HG02763 (cell line): ENCODE measurements at regions not wholly inside any gene's neighbourhood (a gene's known extent, or its start where the extent isn't known, plus 50 kb on each side); places are given as distances from the start of the nearest gene placed in this dataset.

Experiments
- ATAC-seq: cut with Tn5 transposase; IDR thresholded peaks from one replicate; pipeline ENCODE4 v1.9.1; 2021; ENCODE audit warnings: mild to moderate bottlenecking, moderate library complexity; ENCODE audit not compliant: unreplicated experiment

GRCh38 chr4:178347111-178347510 lies 904.9 kb upstream of the AGA start:
- no peak for ATAC-seq

GRCh38 chr4:178349601-178350000 lies 907.4 kb upstream of the AGA start:
- no peak for ATAC-seq

GRCh38 chr4:178351185-178351584 lies 908.9 kb upstream of the AGA start:
- ATAC-seq, result no peak

GRCh38 chr4:178356725-178357124 lies 914.5 kb upstream of the AGA start:
- ATAC-seq, result no peak

GRCh38 chr4:178385481-178385880 lies 943.2 kb upstream of the AGA start:
- no peak for ATAC-seq

- ATAC-seq, result no peak
Observed at GRCh38 chr4:178387756-178388155, 945.5 kb upstream of the AGA start.

GRCh38 chr4:178395798-178396197 lies 953.6 kb upstream of the AGA start:
- no peak for ATAC-seq

- ATAC-seq, result no peak
Observed at GRCh38 chr4:178412455-178412854, 970.2 kb upstream of the AGA start.

GRCh38 chr4:178414042-178414441 lies 971.8 kb upstream of the AGA start:
- no peak for ATAC-seq

- no peak for ATAC-seq
Observed at GRCh38 chr4:178414881-178415446, 972.7 kb upstream of the AGA start.

GRCh38 chr4:178415925-178416324 lies 973.7 kb upstream of the AGA start:
- ATAC-seq, result no peak

GRCh38 chr4:178423366-178423765 lies 981.1 kb upstream of the AGA start:
- ATAC-seq, result no peak

GRCh38 chr4:178426871-178427270 lies 984.6 kb upstream of the AGA start:
- ATAC-seq, result no peak

- no peak for ATAC-seq
Observed at GRCh38 chr4:178427663-178428062, 985.4 kb upstream of the AGA start.

GRCh38 chr4:178448372-178449035 lies 1006.3 kb upstream of the AGA start:
- no peak for ATAC-seq

GRCh38 chr4:178450614-178451013 lies 1008.4 kb upstream of the AGA start:
- ATAC-seq, result no peak

GRCh38 chr4:178453057-178453456 lies 1010.8 kb upstream of the AGA start:
- ATAC-seq, result no peak

- ATAC-seq, result no peak
Observed at GRCh38 chr4:178457286-178457685, 1015.0 kb upstream of the AGA start.

GRCh38 chr4:178462710-178463109 lies 1020.5 kb upstream of the AGA start:
- ATAC-seq, result no peak

GRCh38 chr4:178463747-178464146 lies 1021.5 kb upstream of the AGA start:
- ATAC-seq, result no peak

GRCh38 chr4:178470996-178471784 lies 1029.0 kb upstream of the AGA start:
- no peak for ATAC-seq

- no peak for ATAC-seq
Observed at GRCh38 chr4:178471994-178472393, 1029.8 kb upstream of the AGA start.
